IMR-90 (cell line): ENCODE measurements at regions not wholly inside any gene's neighbourhood (a gene's known extent, or its start where the extent isn't known, plus 50 kb on each side); places are given as distances from the start of the nearest gene placed in this dataset.

ENCODE experiments used
- CEBPB ChIP-seq: IDR thresholded peaks from 2 replicates; pipeline ENCODE4 v1.6.1; 2012; ENCODE audit warnings: low read depth, low read length, improper control_type of control experiment
- CTCF ChIP-seq: conservative IDR thresholded peaks from 2 replicates; pipeline ENCODE4 v1.5.1; 2012; ENCODE audit warnings: mild to moderate bottlenecking, low read depth, low read length, improper control_type of control experiment
- MAFK ChIP-seq: IDR thresholded peaks from 2 replicates; pipeline ENCODE4 v1.6.1; 2012; ENCODE audit warnings: low read depth, low read length, improper control_type of control experiment
- POLR2A ChIP-seq: IDR thresholded peaks from 2 replicates; pipeline ENCODE4 v1.6.1; 2012; ENCODE audit warnings: mild to moderate bottlenecking, low read depth, low read length
- RFX5 ChIP-seq: IDR thresholded peaks from 2 replicates; pipeline ENCODE4 v1.8.0; 2012; ENCODE audit warnings: low read depth, mild to moderate bottlenecking, low read length, moderate library complexity
- USF2 ChIP-seq: fragments of 150-350 bp; IDR thresholded peaks from 2 replicates; pipeline ENCODE4 v1.6.1; 2017; ENCODE audit warnings: mild to moderate bottlenecking, antibody characterized with exemption, low read length, low read depth

DNA sequence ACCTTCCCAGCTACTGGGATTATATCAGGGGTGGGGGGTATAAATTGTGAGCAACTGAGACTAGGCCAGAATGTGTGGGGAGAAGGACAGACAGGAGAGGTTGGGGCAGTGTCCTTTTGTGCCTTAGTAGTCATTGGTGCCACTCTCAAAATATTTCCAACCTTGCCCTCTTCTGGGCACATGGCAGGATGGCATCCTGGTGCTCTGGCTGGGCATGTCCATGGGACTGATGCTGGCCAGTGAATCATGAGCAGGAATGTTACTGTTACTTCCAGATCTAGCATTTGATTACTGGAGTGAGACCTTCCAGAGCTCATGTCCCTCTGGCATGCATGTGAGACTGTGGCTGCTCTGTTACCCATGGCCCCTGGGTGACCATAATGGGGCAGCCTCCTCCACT lies 151.2 kb downstream of the MATN1 start:
- TF ChIP-seq CTCF (no peak), MAFK (no peak), POLR2A (no peak), CEBPB (no peak), RFX5 (no peak), USF2 (no peak)
